SK-N-SH treated with all-trans-retinoic acid at 6 μM for 48 hours (cell line): ENCODE measurements at regions not wholly inside any gene's neighbourhood (a gene's known extent, or its start where the extent isn't known, plus 50 kb on each side); places are given as distances from the start of the nearest gene placed in this dataset.

Experiments used
- PATZ1 ChIP-seq: fragments of 250-450 bp; sonication (Bioruptor Pico); IDR thresholded peaks from 2 replicates; pipeline ENCODE4 v1.8.0; 2020; ENCODE audit warnings: mild to moderate bottlenecking, moderate library complexity, borderline replicate concordance
- ZFP3 ChIP-seq: fragments of 250-450 bp; sonication (Bioruptor Pico); IDR thresholded peaks from 2 replicates; pipeline ENCODE4 v1.5.0; 2020; ENCODE audit warnings: mild to moderate bottlenecking, moderate library complexity
- TF ChIP-seq, protein P1 (sequence below): fragments of 250-450 bp; sonication (Bioruptor Pico); IDR thresholded peaks from 2 replicates; pipeline ENCODE4 v1.5.0; 2020; ENCODE audit warnings: mild to moderate bottlenecking, moderate library complexity

DNA sequence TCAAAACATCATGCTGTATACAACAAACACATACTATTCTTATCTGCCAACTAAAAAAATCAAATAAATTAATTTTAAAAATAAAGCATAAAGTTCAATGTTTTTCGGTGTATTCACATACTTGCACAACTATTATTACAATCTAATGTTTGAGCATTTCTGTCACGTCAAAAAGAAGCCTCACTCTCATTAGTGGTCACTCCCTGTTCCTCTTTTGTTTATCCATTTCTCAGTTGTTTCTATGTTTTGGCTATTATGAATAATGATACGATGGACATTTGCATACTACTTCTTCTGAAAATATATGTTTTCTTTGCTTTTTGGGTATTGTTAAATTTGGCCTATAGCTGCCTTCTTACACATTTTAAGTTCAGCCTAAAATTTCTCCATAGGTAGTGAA, 773.0 kb upstream of the HS6ST1 start:
- TF ChIP-seq PATZ1 (CRISPR knock-in tag) = no peak
- TF ChIP-seq, protein P1, sequence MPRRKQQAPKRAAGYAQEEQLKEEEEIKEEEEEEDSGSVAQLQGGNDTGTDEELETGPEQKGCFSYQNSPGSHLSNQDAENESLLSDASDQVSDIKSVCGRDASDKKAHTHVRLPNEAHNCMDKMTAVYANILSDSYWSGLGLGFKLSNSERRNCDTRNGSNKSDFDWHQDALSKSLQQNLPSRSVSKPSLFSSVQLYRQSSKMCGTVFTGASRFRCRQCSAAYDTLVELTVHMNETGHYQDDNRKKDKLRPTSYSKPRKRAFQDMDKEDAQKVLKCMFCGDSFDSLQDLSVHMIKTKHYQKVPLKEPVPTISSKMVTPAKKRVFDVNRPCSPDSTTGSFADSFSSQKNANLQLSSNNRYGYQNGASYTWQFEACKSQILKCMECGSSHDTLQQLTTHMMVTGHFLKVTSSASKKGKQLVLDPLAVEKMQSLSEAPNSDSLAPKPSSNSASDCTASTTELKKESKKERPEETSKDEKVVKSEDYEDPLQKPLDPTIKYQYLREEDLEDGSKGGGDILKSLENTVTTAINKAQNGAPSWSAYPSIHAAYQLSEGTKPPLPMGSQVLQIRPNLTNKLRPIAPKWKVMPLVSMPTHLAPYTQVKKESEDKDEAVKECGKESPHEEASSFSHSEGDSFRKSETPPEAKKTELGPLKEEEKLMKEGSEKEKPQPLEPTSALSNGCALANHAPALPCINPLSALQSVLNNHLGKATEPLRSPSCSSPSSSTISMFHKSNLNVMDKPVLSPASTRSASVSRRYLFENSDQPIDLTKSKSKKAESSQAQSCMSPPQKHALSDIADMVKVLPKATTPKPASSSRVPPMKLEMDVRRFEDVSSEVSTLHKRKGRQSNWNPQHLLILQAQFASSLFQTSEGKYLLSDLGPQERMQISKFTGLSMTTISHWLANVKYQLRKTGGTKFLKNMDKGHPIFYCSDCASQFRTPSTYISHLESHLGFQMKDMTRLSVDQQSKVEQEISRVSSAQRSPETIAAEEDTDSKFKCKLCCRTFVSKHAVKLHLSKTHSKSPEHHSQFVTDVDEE (CRISPR knock-in tag) = no peak
- no peak for TF ChIP-seq ZFP3 (CRISPR knock-in tag)
